RWPE2 (cell line): ENCODE measurements at regions not wholly inside any gene's neighbourhood (a gene's known extent, or its start where the extent isn't known, plus 50 kb on each side); places are given as distances from the start of the nearest gene placed in this dataset.
"Not testable (repeated sequence)": the region's sequence is repeated elsewhere in the genome, so short reads cannot be mapped to it uniquely, and the experiment has no call there.

Source experiments
- ATAC-seq: fragments of 200-7000 bp; cut with Tn5 transposase; 3 replicates; pipeline ENCODE4 v1.9.1; 2021; ENCODE audit warnings: low read depth
- DNase-seq: peaks from one replicate; pipeline ENCODE4 v3.0.0-alpha.2; 2020; ENCODE audit warnings: low spot score
- H3K27ac ChIP-seq: fragments of 450-650 bp; 2 replicates; pipeline ENCODE4 v1.5.1; 2017; ENCODE audit warnings: mild to moderate bottlenecking; ENCODE audit not compliant: poor library complexity, severe bottlenecking
- H3K27me3 ChIP-seq: fragments of 250-450 bp; sonication (Bioruptor Pico); 2 replicates; pipeline ENCODE4 v1.5.1; 2021; ENCODE audit warnings: mild to moderate bottlenecking, moderate library complexity; ENCODE audit not compliant: insufficient read depth, poor library complexity, severe bottlenecking
- H3K36me3 ChIP-seq: fragments of 250-450 bp; sonication (Bioruptor Pico); 2 replicates; pipeline ENCODE4 v1.5.1; 2020; ENCODE audit warnings: low read depth, mild to moderate bottlenecking, moderate library complexity
- H3K4me1 ChIP-seq: fragments of 250-450 bp; sonication (Bioruptor Pico); 2 replicates; pipeline ENCODE4 v1.5.1; 2021; ENCODE audit warnings: mild to moderate bottlenecking, moderate library complexity; ENCODE audit not compliant: insufficient read depth, poor library complexity, severe bottlenecking
- H3K4me3 ChIP-seq: fragments of 250-450 bp; sonication (Bioruptor Pico); 2 replicates; pipeline ENCODE4 v1.5.1; 2021; ENCODE audit warnings: mild to moderate bottlenecking, moderate library complexity; ENCODE audit not compliant: severe bottlenecking
- H3K9me3 ChIP-seq: fragments of 250-450 bp; sonication (Bioruptor Pico); 2 replicates; pipeline ENCODE4 v1.5.1; 2021; ENCODE audit warnings: mild to moderate bottlenecking, moderate library complexity; ENCODE audit not compliant: severe bottlenecking
- CTCF ChIP-seq: fragments of 450-650 bp; IDR thresholded peaks from one replicate; pipeline ENCODE4 v1.5.1; 2017; ENCODE audit warnings: mild to moderate bottlenecking, moderate library complexity; ENCODE audit not compliant: poor library complexity, severe bottlenecking

GRCh38 chr17:71089431-71089830, 920.1 kb downstream of the KCNJ2 start:
- Histone ChIP-seq H3K36me3 (no peaks in the 10 kb centered on the region), H3K4me3 (no peak overlapping the region), H3K27ac (no peak overlapping the region), H3K9me3 (no peaks in the 10 kb centered on the region), H3K4me1 (no peaks in the 10 kb centered on the region), H3K27me3 (no peaks in the 10 kb centered on the region)
- DNase-seq (no peak), ATAC-seq (no peak)
- TF ChIP-seq CTCF, result no peak

- H3K36me3 ChIP-seq, result no peaks in the 10 kb centered on the region
- ATAC-seq, result no peak
- H3K9me3 ChIP-seq, result no peaks in the 10 kb centered on the region
- H3K27me3 ChIP-seq, result no peaks in the 10 kb centered on the region
- TF ChIP-seq CTCF, result no peak
- H3K27ac ChIP-seq, result no peak overlapping the region
- no peaks in the 10 kb centered on the region for H3K4me1 ChIP-seq
- no peak overlapping the region for H3K4me3 ChIP-seq
- DNase-seq, result no peak
Measured at GRCh38 chr17:71098071-71098470, 928.7 kb downstream of the KCNJ2 start.

GRCh38 chr17:71099003-71099714, 929.8 kb downstream of the KCNJ2 start:
- H3K27ac ChIP-seq, result no peak overlapping the region
- no peak overlapping the region for H3K4me3 ChIP-seq
- no peak for TF ChIP-seq CTCF
- no peak for ATAC-seq
- no peaks in the 10 kb centered on the region for H3K36me3 ChIP-seq
- H3K9me3 ChIP-seq, result no peaks in the 10 kb centered on the region
- no peak for DNase-seq
- H3K27me3 ChIP-seq, result no peaks in the 10 kb centered on the region
- no peaks in the 10 kb centered on the region for H3K4me1 ChIP-seq

- ATAC-seq (no peak), DNase-seq (no peak)
- H3K36me3 ChIP-seq, result no peaks in the 10 kb centered on the region
- no peak overlapping the region for H3K4me3 ChIP-seq
- TF ChIP-seq CTCF, result no peak
- no peaks in the 10 kb centered on the region for H3K4me1 ChIP-seq
- no peaks in the 10 kb centered on the region for H3K27me3 ChIP-seq
- H3K9me3 ChIP-seq, result no peaks in the 10 kb centered on the region
- no peak overlapping the region for H3K27ac ChIP-seq
Measured at GRCh38 chr17:71102777-71103176, 933.4 kb downstream of the KCNJ2 start.

- no peak for TF ChIP-seq CTCF
- DNase-seq, result no peak
- H3K4me1 ChIP-seq, result no peaks in the 10 kb centered on the region
Measured at GRCh38 chr17:71104225-71104624, 934.9 kb downstream of the KCNJ2 start.

GRCh38 chr17:71106056-71106455, 936.7 kb downstream of the KCNJ2 start:
- H3K4me1 ChIP-seq, ATAC-seq, H3K9me3 ChIP-seq, H3K4me3 ChIP-seq, H3K36me3 ChIP-seq, DNase-seq, H3K27ac ChIP-seq, H3K27me3 ChIP-seq: not testable (repeated sequence)

More at GRCh38 chr17:71104225-71104624, 934.9 kb downstream of the KCNJ2 start:
- Histone ChIP-seq H3K4me3 (no peak overlapping the region), H3K9me3 (no peaks in the 10 kb centered on the region), H3K27me3 (no peaks in the 10 kb centered on the region), H3K27ac (no peak overlapping the region), H3K36me3 (no peaks in the 10 kb centered on the region)
- ATAC-seq, result no peak
